ENCODE measurements at regions not wholly inside any gene's neighbourhood (a gene's known extent, or its start where the extent isn't known, plus 50 kb on each side); places are given as distances from the start of the nearest gene placed in this dataset.
A peak's percentile ranks its signal among the peaks of the same experiment; 100 is the strongest.

DNA sequence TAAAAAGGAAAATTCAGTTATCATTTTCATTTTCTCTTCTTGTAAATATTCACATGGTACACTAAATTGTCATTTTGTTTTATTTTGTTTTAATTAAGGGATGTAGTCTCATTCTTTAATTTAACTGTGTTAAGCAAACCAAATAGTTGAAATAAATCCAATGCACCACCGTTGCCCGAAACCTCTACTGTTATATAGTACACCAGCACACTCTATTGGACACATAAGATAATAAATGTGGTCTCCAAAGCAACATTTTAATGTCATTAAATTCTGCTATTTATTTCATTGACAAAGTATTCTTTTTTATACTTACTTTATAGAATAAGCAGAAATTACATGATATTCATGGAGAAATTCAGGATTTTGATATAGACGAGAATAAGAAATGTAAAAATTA, 156.4 kb upstream of the FREM2 start:
- TF ChIP-seq, protein P1, sequence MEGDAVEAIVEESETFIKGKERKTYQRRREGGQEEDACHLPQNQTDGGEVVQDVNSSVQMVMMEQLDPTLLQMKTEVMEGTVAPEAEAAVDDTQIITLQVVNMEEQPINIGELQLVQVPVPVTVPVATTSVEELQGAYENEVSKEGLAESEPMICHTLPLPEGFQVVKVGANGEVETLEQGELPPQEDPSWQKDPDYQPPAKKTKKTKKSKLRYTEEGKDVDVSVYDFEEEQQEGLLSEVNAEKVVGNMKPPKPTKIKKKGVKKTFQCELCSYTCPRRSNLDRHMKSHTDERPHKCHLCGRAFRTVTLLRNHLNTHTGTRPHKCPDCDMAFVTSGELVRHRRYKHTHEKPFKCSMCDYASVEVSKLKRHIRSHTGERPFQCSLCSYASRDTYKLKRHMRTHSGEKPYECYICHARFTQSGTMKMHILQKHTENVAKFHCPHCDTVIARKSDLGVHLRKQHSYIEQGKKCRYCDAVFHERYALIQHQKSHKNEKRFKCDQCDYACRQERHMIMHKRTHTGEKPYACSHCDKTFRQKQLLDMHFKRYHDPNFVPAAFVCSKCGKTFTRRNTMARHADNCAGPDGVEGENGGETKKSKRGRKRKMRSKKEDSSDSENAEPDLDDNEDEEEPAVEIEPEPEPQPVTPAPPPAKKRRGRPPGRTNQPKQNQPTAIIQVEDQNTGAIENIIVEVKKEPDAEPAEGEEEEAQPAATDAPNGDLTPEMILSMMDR (conservative IDR thresholded peaks at IDR 0.05; ENCODE audit: low read length): peak; percentile 51; the same call in 1 of the 2 replicates
- no peak for TF ChIP-seq EZH2phosphoT487 (IDR thresholded peaks at IDR 0.05; ENCODE audit: borderline replicate concordance, low read depth, low read length)

Data from OCI-LY7 (cell line).